ENCODE measurements at regions not wholly inside any gene's neighbourhood (a gene's known extent, or its start where the extent isn't known, plus 50 kb on each side); places are given as distances from the start of the nearest gene placed in this dataset.

DNA sequence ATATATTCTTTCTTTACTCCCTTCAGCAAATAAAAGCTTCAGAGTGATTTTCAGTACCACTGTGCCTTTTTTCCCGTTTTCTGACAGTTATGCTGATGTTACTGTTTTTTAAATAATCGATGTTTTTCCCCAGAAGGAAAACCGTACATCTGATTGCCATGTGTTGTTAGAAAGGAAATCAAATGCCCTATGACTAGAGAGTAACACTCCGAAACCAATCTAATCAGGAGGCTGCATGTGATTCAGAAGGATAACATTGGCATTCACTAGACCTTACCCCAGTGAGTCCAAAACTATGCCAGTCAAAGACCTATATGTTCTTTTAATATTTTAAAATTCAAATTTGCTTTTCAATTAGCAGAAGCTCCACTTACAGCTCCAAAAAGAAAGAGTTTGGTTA lies 116.3 kb downstream of the TMEM26 start:
- no peak overlapping the region for H3K27ac ChIP-seq (ENCODE audit: low read length)
- POLR2A ChIA-PET (ENCODE audit: unreplicated experiment): no interaction called here
- H3K4me2 ChIP-seq (ENCODE audit: low read length): no peak overlapping the region
- CTCF ChIA-PET: no interaction called here
- H3K27me3 ChIP-seq (ENCODE audit: low read length): no peaks in the 10 kb centered on the region
- no peak overlapping the region for H3K9ac ChIP-seq (ENCODE audit: low read length)
- H3K79me2 ChIP-seq (ENCODE audit: low read length): no peaks in the 10 kb centered on the region
- TF ChIP-seq EZH2phosphoT487 (IDR thresholded peaks at IDR 0.05; ENCODE audit: borderline replicate concordance, low read length): no peak
- TF ChIP-seq CTCF (conservative IDR thresholded peaks at IDR 0.05; ENCODE audit: low read depth, low read length): no peak
- TF ChIP-seq EZH2 (IDR thresholded peaks at IDR 0.05; ENCODE audit: low read length, unreplicated experiment): no peak
- peaks cover 12% of the 10 kb centered on the region; the same call in 1 of the 2 replicates for H3K9me2 ChIP-seq (replicated peaks; ENCODE audit: low read length)
- ATAC-seq (no peak), DNase-seq (no peak)
- H3K4me3 ChIP-seq (ENCODE audit: low read length): no peak overlapping the region
- no peaks in the 10 kb centered on the region for H3F3A ChIP-seq (ENCODE audit: low read length, unreplicated experiment)
- no peaks in the 10 kb centered on the region for H3K9me3 ChIP-seq (ENCODE audit: low read length)
- H3K36me3 ChIP-seq (ENCODE audit: low read depth, low read length): no peaks in the 10 kb centered on the region
- BruUV-seq (replicated peaks): no TSS peak
- H4K20me1 ChIP-seq (ENCODE audit: low read length): no peaks in the 10 kb centered on the region
- H3K4me1 ChIP-seq (ENCODE audit: insufficient read depth, low read length): no peaks in the 10 kb centered on the region
- H2AFZ ChIP-seq (ENCODE audit: low read length): no peak overlapping the region
- intact Hi-C loops (cut with micrococcal nuclease): no loop called here

- no peak overlapping the region for H3K9ac ChIP-seq (ENCODE audit: low read length)
- H3K27me3 ChIP-seq (ENCODE audit: low read length): no peaks in the 10 kb centered on the region
- DNase-seq: no peak
- H3F3A ChIP-seq (ENCODE audit: low read length, unreplicated experiment): no peaks in the 10 kb centered on the region
- BruUV-seq (replicated peaks): no TSS peak
- H3K36me3 ChIP-seq (ENCODE audit: low read depth, low read length): no peaks in the 10 kb centered on the region
- ChIA-PET POLR2A (ENCODE audit: unreplicated experiment) (no interaction called here), CTCF (no interaction called here)
- no peaks in the 10 kb centered on the region for H3K9me3 ChIP-seq (ENCODE audit: low read length)
- intact Hi-C loops (cut with micrococcal nuclease): no loop called here
- no peak overlapping the region for H3K27ac ChIP-seq (ENCODE audit: low read length)
- ATAC-seq: no peak
- peaks cover 12% of the 10 kb centered on the region; the same call in 1 of the 2 replicates for H3K9me2 ChIP-seq (replicated peaks; ENCODE audit: low read length)
- no peaks in the 10 kb centered on the region for H4K20me1 ChIP-seq (ENCODE audit: low read length)
- no peaks in the 10 kb centered on the region for H3K79me2 ChIP-seq (ENCODE audit: low read length)
- no peaks in the 10 kb centered on the region for H3K4me1 ChIP-seq (ENCODE audit: insufficient read depth, low read length)
- H2AFZ ChIP-seq (ENCODE audit: low read length): no peak overlapping the region
- no peak overlapping the region for H3K4me2 ChIP-seq (ENCODE audit: low read length)
- no peak for TF ChIP-seq EZH2 (IDR thresholded peaks at IDR 0.05; ENCODE audit: low read length, unreplicated experiment)
- no peak for TF ChIP-seq CTCF (conservative IDR thresholded peaks at IDR 0.05; ENCODE audit: low read depth, low read length)
- TF ChIP-seq EZH2phosphoT487 (IDR thresholded peaks at IDR 0.05; ENCODE audit: borderline replicate concordance, low read length): no peak
- H3K4me3 ChIP-seq (ENCODE audit: low read length): no peak overlapping the region
These were observed 117.8 kb downstream of the TMEM26 start for GRCh38 chr10:61335359-61335758.

- DNase-seq (peak; percentile 43), ATAC-seq (no peak)
These were observed 120.6 kb downstream of the TMEM26 start for GRCh38 chr10:61332581-61332980.

More at GRCh38 chr10:61332581-61332980, 120.6 kb downstream of the TMEM26 start:
- Histone ChIP-seq H3K9me3 (ENCODE audit: low read length) (no peaks in the 10 kb centered on the region), H3K9ac (ENCODE audit: low read length) (no peak overlapping the region), H3K4me1 (ENCODE audit: insufficient read depth, low read length) (no peaks in the 10 kb centered on the region), H3K27ac (ENCODE audit: low read length) (no peak overlapping the region), H3K27me3 (ENCODE audit: low read length) (no peaks in the 10 kb centered on the region), H3K4me3 (ENCODE audit: low read length) (no peak overlapping the region), H3K79me2 (ENCODE audit: low read length) (no peaks in the 10 kb centered on the region), H3K9me2 (replicated peaks; ENCODE audit: low read length) (peaks cover 9% of the 10 kb centered on the region; the same call in 1 of the 2 replicates), H2AFZ (ENCODE audit: low read length) (no peak overlapping the region), H3F3A (ENCODE audit: low read length, unreplicated experiment) (no peaks in the 10 kb centered on the region), H3K36me3 (ENCODE audit: low read depth, low read length) (no peaks in the 10 kb centered on the region), H3K4me2 (ENCODE audit: low read length) (no peak overlapping the region), H4K20me1 (ENCODE audit: low read length) (no peaks in the 10 kb centered on the region)
- BruUV-seq (replicated peaks): no TSS peak
- ChIA-PET POLR2A (ENCODE audit: unreplicated experiment) (interaction anchor here (0.5 kb wide), 1 partner anchor 416 kb away, joined by 4 read pairs; no protein-coding TSS in a partner anchor), CTCF (no interaction called here)
- intact Hi-C loops (cut with micrococcal nuclease): no loop called here
- TF ChIP-seq CTCF (conservative IDR thresholded peaks at IDR 0.05; ENCODE audit: low read depth, low read length) (no peak), EZH2 (IDR thresholded peaks at IDR 0.05; ENCODE audit: low read length, unreplicated experiment) (no peak), EZH2phosphoT487 (IDR thresholded peaks at IDR 0.05; ENCODE audit: borderline replicate concordance, low read length) (no peak)
